K562 (cell line): ENCODE measurements at regions not wholly inside any gene's neighbourhood (a gene's known extent, or its start where the extent isn't known, plus 50 kb on each side); places are given as distances from the start of the nearest gene placed in this dataset.

Source experiments
- ATAC-seq: fragments of 200-7000 bp; cut with Tn5 transposase; 3 replicates; pipeline ENCODE4 v1.9.1; 2020; ENCODE audit warnings: moderate library complexity
- BruUV-seq: library from RNA; stranded (reverse); fragments of 400-500 nt; replicated peaks from 2 replicates; lab custom pipeline; 2021; lab: Mats Ljungman, UMichigan
- CTCF ChIA-PET: fragments of 300-600 bp; formaldehyde crosslinking; extraction: SDS; loops from one replicate; lab custom pipeline; 2021; ENCODE audit warnings: low intra/inter-chr PET ratio; lab: Yijun Ruan, JAX
- POLR2A ChIA-PET: fragments of 300-600, 350-650 bp; sonication (Branson Sonifier 250); formaldehyde crosslinking; extraction: SDS; loops from one replicate; lab custom pipeline; 2021; ENCODE audit warnings: antibody characterized with exemption, inconsistent platforms; lab: Yijun Ruan, JAX
- DNase-seq, 4 experiments: peaks; one replicate each; pipeline versions ENCODE4 v3.0.0 to v3.0.0-alpha.2; 2011 to 2018; ENCODE audit warnings: low spot score in 3 of 4, mixed read lengths in 3 of 4; ENCODE audit errors: extremely low read depth in 1 of 4
- FAIRE-seq: peaks from 2 replicates; lab custom pipeline; 2011; peaks lifted over from hg19 to GRCh38; lab: Jason Lieb, UNC
- H2AFZ ChIP-seq: 2 replicates; pipeline ENCODE4 v1.6.0; 2011; ENCODE audit warnings: low read depth, low read length, control low read depth, inconsistent platforms
- H3K27ac ChIP-seq: fragments of 200-600 bp; 3 replicates; pipeline ENCODE4 v1.8.0; 2011; ENCODE audit warnings: low read depth, mild to moderate bottlenecking, control low read depth, inconsistent platforms, low read length, moderate library complexity, mixed read lengths; ENCODE audit errors: extremely low read depth
- H3K27me3 ChIP-seq, 2 experiments: fragments of 300-600 bp in 1 of 2; 2 replicates in 1 of 2; 3 replicates in 1 of 2; pipeline versions ENCODE4 v1.6.0 to v1.8.0; 2011; ENCODE audit warnings: inconsistent platforms in 2 of 2, low read length in 2 of 2, mild to moderate bottlenecking in 1 of 2, mixed read lengths in 1 of 2, moderate library complexity in 1 of 2; ENCODE audit not compliant: control insufficient read depth in 2 of 2, insufficient read depth in 2 of 2
- H3K36me3 ChIP-seq: fragments of 300-600 bp; 3 replicates; pipeline ENCODE4 v1.8.0; 2011; ENCODE audit warnings: mild to moderate bottlenecking, low read length, inconsistent platforms; ENCODE audit not compliant: control insufficient read depth, insufficient read depth
- H3K4me1 ChIP-seq, 2 experiments: fragments of 200-600 bp in 1 of 2; replicated peaks in 1 of 2; 2 replicates in 1 of 2; 3 replicates in 1 of 2; pipeline versions ENCODE4 v1.5.1 to v1.8.0; 2011; ENCODE audit warnings: inconsistent platforms in 2 of 2, low read length in 2 of 2, mild to moderate bottlenecking in 1 of 2, mixed read lengths in 1 of 2, moderate library complexity in 1 of 2; ENCODE audit not compliant: control insufficient read depth in 2 of 2, insufficient read depth in 2 of 2
- H3K4me2 ChIP-seq: 2 replicates; pipeline ENCODE4 v1.6.1; 2011; ENCODE audit warnings: low read length, control low read depth, inconsistent platforms, mixed read lengths; ENCODE audit not compliant: insufficient read depth
- H3K4me3 ChIP-seq: fragments of 200-600 bp; sonication (generic), shearing (Covaris generic); 2 replicates; pipeline ENCODE4 v1.5.1; 2016; ENCODE audit warnings: control low read depth, inconsistent platforms
- H3K79me2 ChIP-seq: fragments of 200-600 bp; 3 replicates; pipeline ENCODE4 v1.8.0; 2011; ENCODE audit warnings: low read length, inconsistent platforms; ENCODE audit not compliant: control insufficient read depth, insufficient read depth
- H3K9ac ChIP-seq, 2 experiments: 2 replicates each; pipeline versions ENCODE4 v1.6.0 to v1.6.1; 2011; ENCODE audit warnings: low read depth in 2 of 2, low read length in 2 of 2, control low read depth in 1 of 2, inconsistent platforms in 1 of 2, mild to moderate bottlenecking in 1 of 2, mixed read lengths in 1 of 2; ENCODE audit not compliant: insufficient read depth in 1 of 2
- H3K9me1 ChIP-seq: one replicate; pipeline ENCODE4 v1.6.0; 2011; ENCODE audit warnings: inconsistent platforms, mild to moderate bottlenecking, low read length, moderate library complexity; ENCODE audit not compliant: control insufficient read depth, insufficient read depth
- H3K9me3 ChIP-seq: replicated peaks from 2 replicates; pipeline ENCODE4 v1.5.1; 2011; ENCODE audit warnings: low read depth, low read length, inconsistent platforms; ENCODE audit not compliant: control insufficient read depth, insufficient read depth
- H4K20me1 ChIP-seq: replicated peaks from 2 replicates; pipeline ENCODE4 v1.6.1; 2011; ENCODE audit warnings: low read length, inconsistent platforms, mixed read lengths; ENCODE audit not compliant: control insufficient read depth, insufficient read depth
- HINFP ChIP-seq: fragments of 450-650 bp; conservative IDR thresholded peaks from 2 replicates; pipeline ENCODE4 v1.6.1; 2016; ENCODE audit warnings: missing genetic modification characterization, low read depth, mild to moderate bottlenecking, control low read depth, missing compliant biosample characterization
- RFX1 ChIP-seq: fragments of 450-650 bp; IDR thresholded peaks from 2 replicates; pipeline ENCODE4 v1.6.1; 2016; ENCODE audit warnings: mild to moderate bottlenecking, moderate library complexity
- ZNF316 ChIP-seq: fragments of 450-650 bp; IDR thresholded peaks from 2 replicates; pipeline ENCODE4 v1.6.1; 2016
- WGBS: fragments of 100-300 bp; shearing (Covaris generic); methylation state at CpG from one replicate; pipeline ENCODE4 v1.1.6; 2016; ENCODE audit warnings: low coverage, mixed read lengths; ENCODE audit not compliant: insufficient coverage; ENCODE audit errors: missing lambda C conversion rate; 5-methylcytosine and 5-hydroxymethylcytosine counted together
- in situ Hi-C: fragments of 300-500 bp; cut with MboI; formaldehyde crosslinking; loops from 4 replicates; pipeline ENCODE4 v1.15.0; 2018; ENCODE audit warnings: inconsistent platforms, mixed read lengths
- intact Hi-C: fragments of 100-400 bp; cut with micrococcal nuclease; formaldehyde crosslinking; loops from 2 replicates; pipeline ENCODE4 v1.14.2; 2022

- ATAC-seq (no peak), DNase-seq (no peak), FAIRE-seq (no peak)
- no peak overlapping the region for H3K27ac ChIP-seq
- no peaks in the 10 kb centered on the region for H3K27me3 ChIP-seq
- no peak overlapping the region for H3K4me3 ChIP-seq
- no peaks in the 10 kb centered on the region for H3K9me3 ChIP-seq
- no peaks in the 10 kb centered on the region for H3K79me2 ChIP-seq
- H3K4me2 ChIP-seq: no peak overlapping the region
- H3K9ac ChIP-seq: no peak overlapping the region
- no peak overlapping the region for H2AFZ ChIP-seq
- no peaks in the 10 kb centered on the region for H3K9me1 ChIP-seq
- in situ Hi-C loops (no loop called here), intact Hi-C loops (no loop called here)
- WGBS: 0% methylated on average over 4 of the region's 4 CpGs
- ChIA-PET CTCF (no interaction called here), POLR2A (no interaction called here)
- H4K20me1 ChIP-seq: no peaks in the 10 kb centered on the region
- TF ChIP-seq ZNF316: peak; percentile 13; the same call in 1 of the 2 replicates
- no peak for TF ChIP-seq RFX1
- no TSS peak for BruUV-seq
- H3K36me3 ChIP-seq: no peaks in the 10 kb centered on the region
- H3K4me1 ChIP-seq: no peaks in the 10 kb centered on the region
These were observed 183.6 kb downstream of the MINAR1 start for GRCh38 chr15:79615754-79616153.

DNA sequence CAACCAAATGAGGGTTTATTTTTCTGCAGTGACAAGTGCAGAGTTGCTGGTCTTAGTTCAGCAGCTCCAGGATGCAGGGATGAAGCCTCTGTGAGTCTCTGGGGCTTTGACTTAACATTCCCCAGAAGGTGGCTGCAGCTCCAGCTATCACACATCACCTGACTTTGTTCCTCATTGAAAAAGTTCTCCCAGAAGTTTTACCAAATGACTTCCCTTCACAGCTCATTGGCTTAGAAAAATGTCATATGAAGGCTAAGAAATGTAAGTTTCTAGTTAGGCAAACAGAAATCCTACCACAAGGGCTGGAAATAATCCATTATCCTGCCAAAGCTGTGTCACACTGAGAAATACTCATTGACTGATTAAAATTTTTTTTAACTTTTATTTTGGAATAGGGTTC, 184.9 kb downstream of the MINAR1 start:
- no TSS peak for BruUV-seq
- no peaks in the 10 kb centered on the region for H3K9me3 ChIP-seq
- ATAC-seq (no peak), DNase-seq (no peak), FAIRE-seq (no peak)
- ChIA-PET POLR2A (interaction anchor here (0.6 kb wide), 1 partner anchor 281 kb away, joined by 3 read pairs; no protein-coding TSS in a partner anchor), CTCF (no interaction called here)
- no peak overlapping the region for H2AFZ ChIP-seq
- no peaks in the 10 kb centered on the region for H3K27me3 ChIP-seq
- H3K4me1 ChIP-seq: no peaks in the 10 kb centered on the region
- H3K9ac ChIP-seq: no peak overlapping the region
- no peaks in the 10 kb centered on the region for H3K79me2 ChIP-seq
- H3K36me3 ChIP-seq: no peaks in the 10 kb centered on the region
- in situ Hi-C loops (no loop called here), intact Hi-C loops (no loop called here)
- no peak overlapping the region for H3K27ac ChIP-seq
- no peak overlapping the region for H3K4me3 ChIP-seq
- no peaks in the 10 kb centered on the region for H3K9me1 ChIP-seq
- H3K4me2 ChIP-seq: no peak overlapping the region
- no peaks in the 10 kb centered on the region for H4K20me1 ChIP-seq
- no peak for TF ChIP-seq HINFP (tag)
